ENCODE measurements at regions not wholly inside any gene's neighbourhood (a gene's known extent, or its start where the extent isn't known, plus 50 kb on each side); places are given as distances from the start of the nearest gene placed in this dataset.

GRCh38 chr4:180103794-180104193 lies 2139.4 kb upstream of the TENM3 start:
- no peak for DNase-seq

DNA sequence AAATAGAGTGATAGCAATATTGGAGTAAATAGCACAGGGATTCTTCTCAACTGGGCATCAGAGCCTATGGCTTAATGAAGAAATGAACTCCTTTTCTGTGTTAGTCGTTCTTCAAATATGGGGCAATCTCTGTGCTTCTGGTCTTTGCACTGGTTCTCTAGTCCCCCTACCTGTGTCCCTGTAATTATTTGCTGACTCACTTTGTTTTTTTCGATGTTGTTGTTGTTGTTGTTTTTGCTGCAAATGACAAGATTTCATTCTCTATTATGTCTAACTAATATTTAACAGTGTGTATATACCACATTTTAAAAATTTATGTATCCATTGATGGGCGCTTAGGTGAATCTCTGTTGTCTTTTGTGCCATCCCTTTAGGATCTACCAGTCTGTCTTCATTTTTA lies 2137.8 kb upstream of the TENM3 start:
- no peak for DNase-seq

- no peak for DNase-seq
These were observed 2137.1 kb upstream of the TENM3 start for GRCh38 chr4:180106122-180106521.

DNA sequence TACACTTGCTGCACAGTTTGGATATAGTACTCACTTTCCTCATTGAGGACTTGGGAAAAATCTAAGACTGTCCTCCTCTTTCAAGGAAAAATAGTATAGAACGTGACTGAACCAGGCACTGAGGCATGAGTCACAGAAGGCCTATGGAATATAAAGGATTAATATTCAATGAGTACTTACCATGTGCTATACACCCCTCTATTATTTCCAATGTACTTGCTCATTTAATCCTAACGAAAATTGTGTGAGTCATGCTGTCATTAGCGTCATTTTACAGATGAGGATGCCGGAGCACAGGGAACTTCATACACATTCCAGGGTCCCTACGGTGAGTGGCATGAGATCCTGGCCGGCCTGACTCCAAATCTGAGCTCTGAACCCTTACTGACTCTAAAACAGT lies 2136.2 kb upstream of the TENM3 start:
- no peak for DNase-seq

DNA sequence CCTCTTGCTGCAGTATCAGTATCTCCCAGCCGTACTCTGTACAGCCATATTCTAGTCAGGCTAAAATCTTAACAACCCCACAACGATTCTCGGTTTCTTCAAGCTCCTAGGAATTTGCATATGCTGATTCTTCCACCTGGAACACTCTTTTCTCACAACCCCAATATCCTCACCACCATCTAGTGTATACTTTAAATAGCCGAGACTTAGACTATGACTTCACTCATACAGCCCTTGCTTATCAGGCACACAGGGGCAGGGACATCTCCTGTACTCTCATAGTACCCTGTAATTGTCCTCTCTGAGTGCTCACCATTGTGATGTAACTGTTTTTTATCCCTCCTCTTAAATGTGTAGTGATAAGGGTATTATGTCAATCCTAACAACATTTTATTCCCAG lies 2126.4 kb upstream of the TENM3 start:
- no peak for DNase-seq

GRCh38 chr4:180120068-180120467 lies 2123.1 kb upstream of the TENM3 start:
- DNase-seq: no peak

DNA sequence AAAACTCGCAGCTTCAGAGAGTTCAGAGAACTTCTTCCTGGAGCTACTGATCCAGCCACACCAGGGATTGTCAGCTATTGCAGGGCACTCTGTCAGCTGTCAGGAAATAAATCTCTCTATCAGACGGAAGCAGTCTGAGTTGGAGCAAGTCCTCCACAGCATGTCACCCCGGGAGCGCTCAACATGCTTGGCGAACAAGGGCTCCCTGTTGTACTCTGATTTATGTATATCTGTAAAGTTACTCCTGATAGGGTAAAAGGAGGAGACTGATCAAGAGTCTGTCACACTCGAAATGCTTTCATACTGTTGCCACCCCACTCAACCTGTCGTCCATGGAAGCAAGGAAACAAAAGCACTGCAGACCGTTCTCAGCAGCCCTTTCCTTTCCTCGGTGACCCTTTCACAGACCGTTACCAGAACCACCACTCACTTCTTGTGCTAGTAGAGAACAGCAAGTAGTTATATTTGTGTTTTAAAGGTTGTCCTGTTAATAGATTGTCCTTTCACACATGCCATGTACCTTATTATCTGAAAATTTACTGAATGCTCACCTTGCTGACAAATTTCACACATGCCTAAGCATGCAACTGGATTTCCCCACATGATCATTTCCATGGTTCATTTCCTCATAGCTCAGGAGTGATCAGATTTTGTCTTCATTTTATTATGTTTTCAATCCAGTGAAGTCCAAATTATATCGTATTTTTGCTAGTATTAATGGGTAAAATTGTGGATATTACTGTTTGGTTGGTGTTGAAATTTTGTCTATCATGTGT lies 2108.9 kb upstream of the TENM3 start:
- DNase-seq: no peak

DNA sequence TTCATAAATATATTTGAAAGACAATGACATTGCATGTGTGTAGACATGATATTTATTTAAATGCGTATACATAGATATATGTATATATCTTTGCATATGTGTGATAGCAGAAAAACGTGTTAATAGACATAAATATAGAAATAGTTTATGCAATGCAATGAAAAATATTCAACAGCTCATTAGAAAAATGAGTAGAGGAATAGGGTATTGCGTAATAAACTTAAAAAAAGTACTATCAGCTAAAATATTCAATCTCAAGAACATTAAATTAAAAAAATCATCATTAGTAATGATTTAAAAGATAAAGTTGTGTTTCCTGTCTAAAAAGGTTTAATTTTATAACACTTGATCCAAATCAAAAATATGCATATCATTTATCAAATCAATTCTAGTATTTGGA lies 2101.5 kb upstream of the TENM3 start:
- DNase-seq: no peak

- no peak for DNase-seq
These were observed 2094.5 kb upstream of the TENM3 start for GRCh38 chr4:180148737-180149136.

- no peak for DNase-seq
These were observed 2092.4 kb upstream of the TENM3 start for GRCh38 chr4:180150818-180151217.

DNA sequence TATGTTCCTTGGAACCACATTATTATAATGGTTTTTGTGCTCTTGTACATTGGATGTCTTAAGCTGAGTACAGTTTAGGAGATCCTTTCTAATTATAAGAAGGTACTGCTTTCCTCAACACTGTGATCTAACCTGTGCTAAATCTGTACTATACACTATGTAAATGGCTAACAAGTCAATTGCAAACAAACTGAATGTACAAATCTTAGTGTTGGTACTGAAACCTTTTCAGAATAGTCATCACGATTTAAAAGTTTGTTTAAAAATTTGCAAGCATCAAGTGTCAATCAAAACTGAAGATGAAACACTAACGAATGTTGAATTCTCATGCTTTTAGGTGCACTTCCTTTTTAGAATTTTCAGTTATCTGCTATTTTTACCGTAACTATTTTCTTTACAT lies 2090.4 kb upstream of the TENM3 start:
- DNase-seq: no peak

DNA sequence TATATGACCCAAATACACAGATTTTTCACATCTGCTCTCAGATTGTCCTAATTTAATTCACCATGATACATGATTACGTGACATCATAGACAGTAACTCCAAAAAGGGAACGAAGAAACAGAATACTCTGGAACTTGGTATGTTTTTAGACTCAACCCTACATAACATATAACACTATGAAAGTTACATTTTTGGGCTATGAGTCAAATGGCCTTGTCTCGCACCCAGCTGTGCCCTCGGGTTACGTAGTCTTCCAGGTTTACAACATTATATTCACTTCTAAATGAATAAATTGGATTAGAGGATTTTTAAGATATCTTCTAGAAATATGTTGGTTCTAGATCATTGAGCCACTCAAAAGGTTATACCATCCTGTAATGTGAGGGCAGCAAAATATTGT lies 2089.6 kb upstream of the TENM3 start:
- DNase-seq: no peak

DNA sequence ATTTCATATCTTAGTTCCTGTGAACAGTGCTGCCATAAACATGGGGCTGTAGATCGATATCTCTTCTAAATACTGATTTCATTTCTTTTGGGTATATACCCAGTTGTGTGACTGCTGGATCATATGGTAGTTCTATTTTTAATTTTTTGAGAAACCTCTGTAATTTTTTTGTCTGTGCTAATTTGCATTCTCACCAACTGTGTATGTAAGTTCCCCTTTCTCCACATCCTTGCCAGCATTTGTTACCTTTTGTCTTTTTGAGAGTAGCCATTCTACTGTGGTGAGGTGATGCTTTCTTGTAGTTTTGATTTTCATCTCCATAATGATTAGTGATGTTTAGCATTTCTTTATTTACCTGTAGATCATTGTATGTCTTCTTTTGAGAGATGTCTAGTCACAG lies 2086.5 kb upstream of the TENM3 start:
- no peak for DNase-seq

DNA sequence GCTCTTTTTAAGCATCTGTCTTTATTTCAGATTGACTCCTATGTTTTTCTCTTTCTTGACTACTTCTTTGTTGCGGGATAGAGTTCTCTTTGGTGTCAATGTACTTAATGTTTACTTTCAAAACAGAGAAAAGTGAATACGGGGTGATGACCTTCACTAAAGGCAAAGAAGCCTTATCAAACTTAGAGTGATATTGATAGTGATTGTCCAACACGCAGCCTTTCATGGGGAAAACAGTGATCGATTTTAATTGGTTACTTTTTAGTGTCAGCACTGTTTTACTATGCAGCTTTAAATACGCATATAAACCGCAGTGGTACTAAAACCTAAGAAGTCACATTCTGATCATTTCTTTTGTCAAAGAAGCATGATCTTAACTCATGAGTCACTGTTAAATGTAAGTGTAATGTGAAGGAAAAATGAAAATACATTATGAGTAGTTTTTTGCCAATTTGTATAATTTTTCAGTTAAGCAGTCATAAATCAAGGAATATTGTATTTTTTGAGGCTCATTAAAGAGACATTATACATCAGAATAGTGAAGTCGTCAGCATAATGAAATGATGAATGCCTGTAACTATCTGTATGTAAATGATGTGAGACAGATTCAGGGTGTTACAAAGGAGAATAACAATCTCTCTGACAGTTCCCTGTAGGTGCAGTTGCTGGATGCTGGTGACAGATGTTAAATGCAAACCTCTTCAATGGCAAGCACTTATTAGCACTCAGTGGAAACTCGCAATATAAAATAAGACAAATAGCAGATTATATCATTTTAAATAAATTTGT lies 2082.8 kb upstream of the TENM3 start:
- no peak for DNase-seq

DNA sequence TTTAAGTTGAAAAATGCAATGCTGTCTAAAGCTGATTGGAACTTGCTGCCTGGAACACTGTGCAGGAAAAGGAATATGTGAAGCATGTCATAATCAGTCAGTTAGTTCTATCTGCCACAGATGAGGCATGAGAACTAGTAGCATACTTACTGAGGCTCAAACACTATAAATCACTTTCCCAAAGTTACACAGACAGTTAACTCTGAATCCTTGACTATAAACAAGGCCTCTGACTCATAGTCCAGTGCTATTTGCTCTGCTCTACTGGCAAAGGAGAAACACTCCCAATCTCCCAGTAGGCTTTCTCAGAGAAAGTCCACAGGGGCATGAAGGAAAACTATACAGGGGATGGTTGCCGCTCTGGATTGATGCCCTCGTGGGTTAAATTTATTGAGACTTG lies 2078.4 kb upstream of the TENM3 start:
- no peak for DNase-seq

- no peak for DNase-seq
These were observed 2073.8 kb upstream of the TENM3 start for GRCh38 chr4:180169394-180169793.

GRCh38 chr4:180169966-180170365 lies 2073.2 kb upstream of the TENM3 start:
- DNase-seq: no peak

GRCh38 chr4:180179146-180179545 lies 2064.1 kb upstream of the TENM3 start:
- no peak for DNase-seq

- no peak for DNase-seq
These were observed 2053.5 kb upstream of the TENM3 start for GRCh38 chr4:180189666-180190065.

DNA sequence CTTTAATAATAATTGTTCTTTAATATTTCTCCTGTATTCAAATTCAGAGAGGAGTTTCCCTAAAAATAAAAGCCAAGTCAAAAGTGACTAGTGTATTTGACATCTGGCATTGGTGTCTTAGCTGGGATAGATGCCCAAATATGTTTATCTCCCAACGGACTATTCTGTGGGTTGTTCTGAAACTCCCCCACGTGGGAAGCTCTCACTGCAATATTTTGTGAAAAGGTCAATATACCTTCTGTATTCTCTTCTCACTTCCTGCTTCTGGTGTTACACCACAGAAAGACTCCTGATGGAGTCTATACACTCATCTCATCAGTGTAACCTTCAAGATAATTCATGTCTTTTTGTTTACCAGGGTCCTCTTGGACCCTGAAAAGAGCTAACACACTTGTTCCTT lies 2052.8 kb upstream of the TENM3 start:
- DNase-seq: no peak

- no peak for DNase-seq
These were observed 2045.7 kb upstream of the TENM3 start for GRCh38 chr4:180197471-180197870.

DNA sequence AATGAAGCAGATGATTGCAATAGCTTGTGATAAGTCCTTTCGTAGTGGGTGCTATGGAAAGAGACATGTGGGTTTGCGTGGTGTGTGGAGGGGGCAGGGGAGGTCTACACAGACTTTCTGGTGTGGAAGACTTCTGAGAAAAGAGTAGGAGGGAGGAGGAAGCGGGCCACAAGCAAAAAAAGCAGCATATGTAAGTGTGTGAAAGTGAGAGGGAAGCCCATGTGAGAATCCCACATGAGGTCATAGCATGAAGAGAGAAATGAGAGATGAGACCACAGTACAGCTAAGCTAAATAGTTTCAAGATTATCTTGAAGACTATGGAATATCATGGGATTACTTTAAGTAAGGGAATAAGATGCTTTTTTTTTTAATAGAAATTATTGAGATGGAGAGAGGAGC lies 2039.9 kb upstream of the TENM3 start:
- no peak for DNase-seq

GRCh38 chr4:180205276-180205675 lies 2037.9 kb upstream of the TENM3 start:
- DNase-seq: no peak

DNA sequence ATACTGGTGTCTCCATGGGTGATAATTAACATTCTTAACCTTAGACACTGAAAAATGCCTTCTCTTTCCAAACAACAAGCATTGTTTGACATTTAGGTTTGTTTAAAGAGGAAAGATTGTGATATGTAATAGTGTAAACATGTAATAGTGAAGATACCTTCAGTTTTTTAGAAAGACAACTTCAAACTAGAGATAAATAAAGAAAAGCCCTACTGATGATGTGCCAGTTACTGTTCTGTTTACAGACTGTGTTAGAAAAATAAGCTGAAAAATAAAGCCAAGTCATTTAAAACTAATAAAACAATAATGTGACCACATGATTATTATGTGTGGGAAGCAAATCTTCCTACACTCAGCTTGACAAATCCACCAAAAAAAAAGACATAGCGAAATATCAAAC lies 2035.3 kb upstream of the TENM3 start:
- no peak for DNase-seq

DNA sequence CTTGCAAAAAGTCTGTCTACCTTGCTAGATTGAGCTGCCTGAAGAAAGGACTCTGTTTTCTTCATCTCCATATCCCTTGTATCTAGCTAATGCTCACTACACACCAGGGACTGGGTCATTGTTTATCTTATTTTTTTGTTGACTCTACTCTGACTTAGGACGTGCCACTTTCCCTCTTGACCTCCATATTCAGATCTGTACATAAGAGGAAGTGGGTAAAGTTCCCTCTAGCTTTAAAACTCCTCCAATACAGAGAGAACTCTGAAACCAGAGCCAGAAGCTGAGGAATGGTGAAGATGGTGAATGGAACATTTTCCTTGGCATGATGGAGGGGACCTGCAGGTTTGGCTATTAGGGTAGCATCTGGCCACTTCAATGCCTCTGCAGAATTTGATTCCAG lies 2026.1 kb upstream of the TENM3 start:
- DNase-seq: no peak

Data from NCI-H226 (cell line).